ENCODE measurements at regions not wholly inside any gene's neighbourhood (a gene's known extent, or its start where the extent isn't known, plus 50 kb on each side); places are given as distances from the start of the nearest gene placed in this dataset.
A peak's percentile ranks its signal among the peaks of the same experiment; 100 is the strongest.

- no peak for DNase-seq
Observed at GRCh38 chr2:20110383-20110782, 59.0 kb upstream of the LAPTM4A start.

GRCh38 chr2:20108655-20109396 lies 57.4 kb upstream of the LAPTM4A start:
- DNase-seq, result no peak

- DNase-seq, result no peak
Observed at GRCh38 chr2:20107776-20108175, 56.3 kb upstream of the LAPTM4A start.

GRCh38 chr2:20107352-20107751 lies 55.9 kb upstream of the LAPTM4A start:
- DNase-seq, result no peak

GRCh38 chr2:20106746-20107145 lies 55.3 kb upstream of the LAPTM4A start:
- DNase-seq, result peak; percentile 26

GRCh38 chr2:20104900-20105545 lies 53.6 kb upstream of the LAPTM4A start:
- no peak for DNase-seq

GRCh38 chr2:20103530-20103929 lies 52.1 kb upstream of the LAPTM4A start:
- DNase-seq, result no peak

Data from CD4-positive, alpha-beta T cell treated with Interleukin-17A for 1 hour (primary cell).